GM12873 (cell line): ENCODE measurements at regions not wholly inside any gene's neighbourhood (a gene's known extent, or its start where the extent isn't known, plus 50 kb on each side); places are given as distances from the start of the nearest gene placed in this dataset.

Experiments
- CTCF ChIP-seq: IDR thresholded peaks from 2 replicates; pipeline ENCODE4 v1.5.1; 2012; ENCODE audit warnings: low read depth, mild to moderate bottlenecking, moderate library complexity, low read length, control low read depth; ENCODE audit not compliant: insufficient read depth; ENCODE audit errors: missing control alignments

GRCh38 chr3:180421721-180422120 lies 180.2 kb upstream of the TTC14 start:
- TF ChIP-seq CTCF, result no peak

GRCh38 chr3:180430896-180431295 lies 171.1 kb upstream of the TTC14 start:
- TF ChIP-seq CTCF, result no peak

GRCh38 chr3:180433152-180433551 lies 168.8 kb upstream of the TTC14 start:
- TF ChIP-seq CTCF, result no peak

GRCh38 chr3:180447136-180447535 lies 154.8 kb upstream of the TTC14 start:
- no peak for TF ChIP-seq CTCF

- TF ChIP-seq CTCF, result no peak
Measured at GRCh38 chr3:180457225-180457624, 144.7 kb upstream of the TTC14 start.

GRCh38 chr3:180466401-180467011 lies 135.5 kb upstream of the TTC14 start:
- no peak for TF ChIP-seq CTCF

GRCh38 chr3:180467177-180467576 lies 134.8 kb upstream of the TTC14 start:
- no peak for TF ChIP-seq CTCF
